ENCODE measurements at regions not wholly inside any gene's neighbourhood (a gene's known extent, or its start where the extent isn't known, plus 50 kb on each side); places are given as distances from the start of the nearest gene placed in this dataset.
A peak's percentile ranks its signal among the peaks of the same experiment; 100 is the strongest.

- no peak overlapping the region for H3K4me3 ChIP-seq (ENCODE audit: low read depth, low read length)
- no peak for TF ChIP-seq CTCF (conservative IDR thresholded peaks at IDR 0.05; ENCODE audit: low read depth, low read length)
- no peak for DNase-seq (ENCODE audit: low read depth)
These were observed 233.5 kb downstream of the WDR11 start for GRCh38 chr10:121084675-121085070.

- H3K4me3 ChIP-seq (ENCODE audit: low read depth, low read length), result no peak overlapping the region
- DNase-seq (ENCODE audit: low read depth), result no peak
- no peak for TF ChIP-seq CTCF (conservative IDR thresholded peaks at IDR 0.05; ENCODE audit: low read depth, low read length)
These were observed 234.2 kb downstream of the WDR11 start for GRCh38 chr10:121085367-121085766.

- H3K4me3 ChIP-seq (ENCODE audit: low read depth, low read length), result no peak overlapping the region
- TF ChIP-seq CTCF (conservative IDR thresholded peaks at IDR 0.05; ENCODE audit: low read depth, low read length), result no peak
- no peak for DNase-seq (ENCODE audit: low read depth)
These were observed 236.0 kb downstream of the WDR11 start for GRCh38 chr10:121087129-121087528.

- no peak overlapping the region for H3K4me3 ChIP-seq (ENCODE audit: low read depth, low read length)
- no peak for DNase-seq (ENCODE audit: low read depth)
- no peak for TF ChIP-seq CTCF (conservative IDR thresholded peaks at IDR 0.05; ENCODE audit: low read depth, low read length)
These were observed 236.5 kb downstream of the WDR11 start for GRCh38 chr10:121087688-121088087.

- peak; percentile 49 for DNase-seq (ENCODE audit: low read depth)
- TF ChIP-seq CTCF (conservative IDR thresholded peaks at IDR 0.05; ENCODE audit: low read depth, low read length), result peak; percentile 48
These were observed 237.4 kb downstream of the WDR11 start for GRCh38 chr10:121088524-121088923.

GRCh38 chr10:121089434-121089833, 238.3 kb downstream of the WDR11 start:
- H3K4me3 ChIP-seq (ENCODE audit: low read depth, low read length), result no peak overlapping the region
- TF ChIP-seq CTCF (conservative IDR thresholded peaks at IDR 0.05; ENCODE audit: low read depth, low read length), result no peak
- DNase-seq (ENCODE audit: low read depth), result no peak

More at GRCh38 chr10:121088524-121088923, 237.4 kb downstream of the WDR11 start:
- no peak overlapping the region for H3K4me3 ChIP-seq (ENCODE audit: low read depth, low read length)

GRCh38 chr10:121091961-121092719, 241.0 kb downstream of the WDR11 start:
- peak; percentile 73 for DNase-seq (ENCODE audit: low read depth)
- H3K4me3 ChIP-seq (ENCODE audit: low read depth, low read length), result no peak overlapping the region
- TF ChIP-seq CTCF (conservative IDR thresholded peaks at IDR 0.05; ENCODE audit: low read depth, low read length), result no peak

All from choroid plexus epithelial cell (primary cell).